Forelimb muscle (tissue), 1 donor: ENCODE measurements at regions not wholly inside any gene's neighbourhood (a gene's known extent, or its start where the extent isn't known, plus 50 kb on each side); places are given as distances from the start of the nearest gene placed in this dataset.
"Not testable (repeated sequence)": the region's sequence is repeated elsewhere in the genome, so short reads cannot be mapped to it uniquely, and the experiment has no call there.

Experiments used
- DNase-seq: peaks from one replicate; pipeline ENCODE4 v3.0.0-alpha.2; 2013; ENCODE audit warnings: low read depth

DNA sequence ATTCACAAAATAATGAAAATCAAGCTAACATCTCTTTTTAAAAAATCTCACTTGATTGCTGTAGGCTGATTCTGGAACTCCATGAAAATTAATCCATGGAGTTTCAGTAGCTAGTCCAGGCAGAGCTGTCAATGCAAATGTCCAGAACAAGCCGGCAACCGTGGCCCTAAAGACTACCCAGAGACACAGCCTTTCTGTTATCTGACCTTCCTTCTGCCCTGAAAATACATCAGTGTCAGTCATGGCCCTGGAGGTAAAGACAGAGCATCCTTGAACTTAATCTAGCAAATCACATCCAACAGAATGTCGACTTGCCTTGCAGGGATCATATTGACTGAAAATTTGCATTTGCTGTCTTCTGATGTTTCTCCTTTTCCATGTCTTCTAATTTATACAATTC lies 887.4 kb upstream of the B3GALT2 start:
- no peak for DNase-seq

DNA sequence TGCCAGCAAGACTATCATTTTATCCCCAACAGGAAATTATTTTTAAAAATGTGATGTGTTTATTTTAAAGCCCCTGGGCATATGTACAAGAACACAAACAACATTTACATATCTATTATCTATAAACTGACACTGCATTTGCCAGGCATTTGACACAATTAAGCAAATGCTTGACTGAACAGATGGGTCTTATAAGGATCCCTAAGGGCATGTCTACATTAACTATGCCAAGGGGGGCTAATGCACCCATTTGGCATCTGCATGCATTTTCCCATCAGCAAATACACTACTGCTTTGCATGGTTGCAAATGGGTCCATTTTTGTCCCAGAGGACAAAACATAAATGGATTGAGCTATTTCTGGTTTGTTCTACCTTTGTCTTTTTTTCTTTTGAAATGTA lies 884.8 kb upstream of the B3GALT2 start:
- no peak for DNase-seq

DNA sequence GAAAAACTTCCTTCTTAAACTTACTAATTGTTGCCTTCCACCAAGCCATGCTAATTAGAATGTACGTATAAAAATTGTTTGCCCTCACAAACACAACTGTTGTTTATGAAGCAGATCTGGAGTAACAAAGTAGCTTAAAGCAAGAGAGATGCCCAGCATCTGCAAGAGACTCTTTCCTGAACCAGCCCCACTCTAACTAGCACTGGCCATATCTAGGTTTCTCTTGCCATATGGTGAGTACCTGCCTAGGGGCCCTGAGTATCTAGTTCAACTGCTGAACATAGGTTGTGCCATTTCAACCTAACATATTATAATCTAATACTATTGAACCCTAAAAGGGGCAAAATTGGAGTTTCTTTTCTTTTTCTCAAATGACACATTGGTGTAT lies 883.4 kb upstream of the B3GALT2 start:
- no peak for DNase-seq

DNA sequence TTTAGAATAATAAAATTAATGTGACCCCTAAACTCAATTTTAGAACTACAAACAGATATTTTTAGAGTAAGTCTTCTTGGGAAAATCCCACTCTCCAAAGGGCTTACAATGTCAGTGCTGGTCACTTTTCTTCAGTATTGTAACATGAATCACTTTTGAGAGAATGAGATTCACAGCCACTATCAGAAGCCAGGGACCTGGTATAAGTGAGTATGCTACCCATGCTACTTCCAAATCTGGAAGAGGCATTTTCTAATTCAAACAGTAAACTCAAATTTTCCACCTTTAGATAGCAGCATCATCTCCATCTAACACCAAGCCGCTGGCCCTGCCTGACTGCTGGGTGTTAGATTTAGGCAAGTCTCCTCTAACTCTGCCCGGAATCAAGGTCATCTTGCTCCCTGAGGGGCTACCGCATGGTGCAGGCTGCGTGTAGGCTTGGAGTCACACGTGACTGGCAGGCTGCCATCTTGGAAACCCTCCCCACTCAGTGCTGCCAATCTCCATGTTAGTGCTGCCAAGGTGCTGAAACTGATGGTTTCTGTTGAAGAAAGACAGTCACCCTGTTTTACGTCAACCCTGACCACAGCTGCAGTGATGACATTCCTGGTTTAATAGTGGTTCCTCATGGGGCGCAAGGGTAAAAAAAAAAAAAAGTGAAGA lies 882.9 kb upstream of the B3GALT2 start:
- no peak for DNase-seq

DNA sequence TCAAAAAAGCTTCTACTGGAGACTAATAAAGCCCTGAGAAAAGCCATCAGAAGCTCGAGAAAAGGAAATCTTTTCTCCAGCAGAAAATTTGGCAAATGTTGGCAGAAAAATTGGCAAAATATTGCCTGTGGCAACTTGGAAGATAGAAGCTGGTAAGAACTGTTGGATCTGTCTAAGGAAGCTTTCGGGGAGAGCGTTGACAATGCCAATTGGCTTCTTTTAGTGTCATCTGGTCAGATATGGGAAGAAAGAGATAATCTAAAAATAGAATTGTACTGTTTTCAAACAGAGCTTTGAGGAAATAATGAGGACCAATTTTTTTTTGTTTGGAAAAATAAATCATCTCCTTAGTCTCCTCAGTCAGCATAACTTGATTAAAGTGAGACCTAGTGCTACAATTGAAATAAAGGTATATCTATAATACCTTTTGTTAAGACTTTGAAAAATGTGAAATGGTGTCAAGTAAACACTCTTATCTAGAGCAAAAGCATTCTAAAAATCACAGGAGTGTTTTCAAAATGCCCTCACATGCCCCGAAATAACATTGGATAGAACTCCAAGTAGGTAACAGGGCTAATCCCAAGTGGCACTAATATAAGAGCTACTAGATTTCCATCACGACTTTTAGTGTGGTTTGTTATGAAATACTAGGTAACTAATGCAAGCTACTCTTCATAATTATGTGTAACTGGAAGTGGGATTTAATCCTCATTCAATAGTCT lies 882.2 kb upstream of the B3GALT2 start:
- no peak for DNase-seq

DNA sequence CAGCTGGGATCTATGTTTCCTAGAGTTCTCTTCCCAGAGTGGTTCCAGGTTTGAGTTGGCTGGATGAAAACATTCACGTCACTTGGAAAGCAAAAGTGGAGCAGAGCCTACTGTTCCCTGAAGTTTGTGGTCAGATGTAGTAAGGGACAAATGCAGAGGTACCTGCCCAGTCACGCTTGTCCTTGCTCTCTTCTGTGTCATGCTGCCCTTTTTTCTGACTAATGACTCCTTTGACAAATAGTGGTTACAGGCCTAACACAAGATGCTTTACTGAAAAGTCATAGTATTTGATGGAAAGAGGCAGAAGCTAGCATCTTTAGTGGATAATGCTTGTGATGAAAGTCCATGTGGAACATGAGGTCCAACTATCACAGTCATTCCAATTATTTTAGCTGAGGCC lies 881.4 kb upstream of the B3GALT2 start:
- no peak for DNase-seq

DNA sequence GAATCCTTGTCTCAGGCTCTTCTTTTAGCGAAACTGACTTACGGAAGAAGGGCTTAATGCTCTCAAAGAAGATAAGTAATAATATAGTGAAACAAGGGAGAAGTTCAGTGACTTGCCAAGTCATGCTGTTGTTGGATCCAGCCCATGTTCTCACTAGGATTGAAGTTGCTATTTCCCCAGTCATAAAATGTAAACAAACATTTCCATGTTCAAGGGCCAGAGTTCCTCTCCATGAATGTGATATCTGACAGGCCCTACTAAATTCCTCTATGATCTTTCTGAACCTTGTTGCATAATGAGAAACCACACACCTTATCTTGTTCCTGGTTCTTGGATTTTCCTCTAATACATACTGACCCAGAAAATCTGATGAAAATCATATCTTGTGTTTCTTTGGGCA lies 876.5 kb upstream of the B3GALT2 start:
- DNase-seq = no peak

DNA sequence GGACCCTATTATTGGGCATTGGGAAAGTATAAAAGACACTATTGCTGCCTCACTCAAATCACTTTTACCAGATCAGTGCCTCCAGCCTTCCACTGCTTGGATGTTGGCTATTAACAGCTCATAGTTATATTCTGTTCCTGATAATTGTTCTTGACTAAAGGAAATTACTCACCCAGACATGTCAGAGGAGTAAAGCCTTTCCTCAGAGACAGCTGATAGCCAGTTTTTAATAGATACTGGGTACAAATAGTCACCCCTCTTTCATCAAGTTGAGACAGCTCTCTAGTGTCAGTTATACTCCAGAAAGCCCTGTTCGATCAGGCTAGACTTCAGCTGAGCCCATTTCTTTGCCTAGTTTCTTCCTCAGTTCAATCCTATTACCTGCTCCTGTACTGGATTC lies 876.1 kb upstream of the B3GALT2 start:
- no peak for DNase-seq

DNA sequence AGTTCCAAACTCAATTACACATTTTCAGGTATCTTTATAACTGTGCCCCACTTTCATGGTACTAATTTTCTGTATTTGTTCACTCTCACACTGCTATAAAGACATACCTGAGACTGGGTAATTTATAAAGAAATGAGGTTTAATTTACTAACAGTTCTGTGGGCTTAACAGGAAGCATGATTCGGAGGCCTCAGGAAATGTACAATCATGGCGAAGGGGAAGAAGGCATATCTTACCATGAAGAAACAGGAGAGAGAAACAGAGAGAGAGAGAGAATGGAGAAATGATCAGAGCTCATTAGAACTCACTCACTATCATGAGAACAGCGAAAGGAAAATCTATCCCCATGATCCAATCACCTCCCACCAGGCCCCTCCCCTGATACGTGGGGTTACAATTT lies 874.1 kb upstream of the B3GALT2 start:
- no peak for DNase-seq

DNA sequence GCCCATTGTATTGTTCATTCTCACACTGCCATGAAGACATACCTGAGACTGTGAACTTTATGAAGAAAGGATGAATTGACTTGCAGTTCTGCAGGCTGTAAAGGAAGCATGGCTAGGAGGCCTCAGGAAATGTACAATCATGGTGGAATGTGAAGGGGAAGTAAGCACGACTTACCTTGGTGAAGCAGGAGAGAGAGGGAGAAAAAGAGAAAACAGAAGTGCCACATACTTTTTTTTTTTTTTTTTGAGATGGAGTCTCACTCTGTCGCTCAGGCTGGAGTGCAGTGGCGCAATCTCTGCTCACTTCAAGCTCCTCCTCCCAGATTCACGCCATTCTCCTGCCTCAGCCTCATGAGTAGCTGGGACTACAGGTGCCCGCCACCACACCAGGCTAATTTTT lies 871.9 kb upstream of the B3GALT2 start:
- not testable (repeated sequence) for DNase-seq

DNA sequence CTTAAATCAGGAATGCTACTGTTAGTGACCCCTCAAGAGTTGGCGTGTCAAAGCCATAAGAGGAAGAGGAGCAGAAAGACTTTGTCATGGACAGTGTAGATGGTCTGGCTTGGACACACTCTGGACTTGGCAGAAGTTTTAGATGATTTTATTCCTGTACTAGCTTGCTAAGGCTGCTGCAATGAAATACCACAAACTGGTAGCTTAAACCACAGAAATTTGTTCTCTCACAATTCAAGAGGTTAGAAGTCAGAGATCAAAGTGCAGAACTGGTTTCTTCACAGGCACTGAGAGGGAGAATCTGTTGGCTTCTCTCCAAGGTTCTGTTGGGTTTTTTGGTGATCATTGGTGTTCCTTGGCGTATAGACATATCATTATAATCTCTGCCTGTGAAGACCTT lies 869.8 kb upstream of the B3GALT2 start:
- DNase-seq = no peak

DNA sequence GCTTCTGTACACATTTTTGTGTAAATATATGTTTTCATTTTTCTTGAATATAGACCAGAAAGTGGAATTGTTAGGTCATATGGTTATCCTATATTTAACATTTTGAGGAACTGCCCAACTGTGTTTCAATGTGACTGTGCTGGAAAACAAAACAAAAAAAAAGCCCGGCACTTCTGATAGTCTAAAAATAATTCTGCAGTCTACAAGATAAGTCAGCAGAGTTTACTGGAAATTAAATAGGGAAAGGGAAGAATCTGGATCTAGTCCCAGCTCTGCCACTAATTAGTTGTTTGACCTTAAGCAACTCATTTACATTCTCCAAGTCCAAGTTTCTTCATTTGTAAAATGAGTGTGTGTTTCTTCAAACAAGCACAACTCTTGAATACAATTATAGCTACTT lies 869.1 kb upstream of the B3GALT2 start:
- no peak for DNase-seq

DNA sequence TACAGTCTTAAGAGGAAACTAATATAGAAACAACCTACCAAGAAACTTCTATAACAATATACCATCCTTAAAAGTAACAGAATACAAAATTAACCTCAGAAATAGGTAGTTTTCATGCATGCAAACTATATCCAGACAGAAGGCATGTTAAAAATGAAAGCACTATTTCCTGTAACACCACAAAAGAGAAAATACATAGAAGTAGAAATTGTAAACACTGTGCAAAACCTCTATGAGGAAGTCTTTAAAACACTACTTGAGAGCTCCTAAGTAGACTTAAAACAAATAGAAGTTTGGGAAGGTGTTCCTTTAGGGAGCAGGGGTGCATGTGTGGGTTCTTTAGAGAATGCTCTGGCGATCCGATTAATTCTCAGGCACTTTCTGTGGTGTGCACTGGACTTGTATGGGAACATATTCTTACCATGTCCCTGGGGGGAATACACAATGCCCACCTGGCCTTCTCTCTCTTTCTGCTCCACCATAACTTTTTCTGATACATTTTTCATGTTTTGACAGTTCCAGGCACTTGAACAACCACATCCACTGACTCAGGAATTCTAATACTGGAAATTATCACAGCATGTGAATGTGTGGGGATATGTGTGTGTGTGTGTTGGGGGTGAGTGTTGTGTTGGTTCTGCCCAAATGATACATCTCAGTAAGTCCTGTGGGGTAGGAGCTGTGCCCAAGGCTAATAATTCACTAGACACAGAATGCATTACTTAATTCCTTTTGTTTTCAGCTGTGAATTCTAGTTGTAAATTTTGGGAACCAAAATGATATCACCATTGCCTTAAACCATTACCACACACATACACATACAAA lies 866.3 kb upstream of the B3GALT2 start:
- DNase-seq = no peak

DNA sequence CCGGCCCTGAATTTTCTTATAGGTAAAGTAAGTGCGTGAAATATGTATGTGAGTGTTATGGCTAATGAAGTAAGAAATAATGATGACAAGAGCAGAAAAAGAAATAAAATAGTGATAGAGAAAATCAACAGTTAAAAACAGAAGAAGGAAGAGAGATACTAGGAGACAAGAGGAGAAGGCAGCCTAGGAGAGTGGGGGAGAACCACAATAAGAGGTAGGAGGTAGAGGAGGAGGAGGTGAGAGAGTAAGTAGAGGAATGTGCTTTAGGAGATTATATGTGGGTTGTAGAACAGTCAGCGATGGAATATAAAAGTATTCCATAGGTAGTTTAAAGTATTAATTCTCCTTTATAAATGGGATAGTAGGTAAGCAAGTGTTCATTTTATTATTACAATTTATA lies 861.5 kb upstream of the B3GALT2 start:
- no peak for DNase-seq

DNA sequence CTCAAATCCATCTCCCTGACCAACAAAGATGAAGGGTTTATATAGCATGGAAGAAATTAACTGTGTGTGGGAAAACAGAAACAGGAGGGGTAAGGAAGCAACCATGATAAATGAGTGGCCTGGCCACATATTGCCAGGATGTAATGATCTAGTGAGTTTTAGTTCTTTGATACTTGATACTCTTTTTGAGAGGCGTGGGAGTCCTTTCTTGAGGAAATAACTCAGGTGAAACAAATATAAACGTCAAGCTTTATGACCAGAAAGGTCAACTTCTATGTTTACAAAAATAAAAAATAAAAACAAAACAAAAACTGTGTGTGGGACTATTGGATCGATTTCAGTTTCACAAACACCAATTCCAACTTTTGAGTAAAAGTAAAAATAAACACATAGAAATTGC lies 860.8 kb upstream of the B3GALT2 start:
- DNase-seq = no peak

DNA sequence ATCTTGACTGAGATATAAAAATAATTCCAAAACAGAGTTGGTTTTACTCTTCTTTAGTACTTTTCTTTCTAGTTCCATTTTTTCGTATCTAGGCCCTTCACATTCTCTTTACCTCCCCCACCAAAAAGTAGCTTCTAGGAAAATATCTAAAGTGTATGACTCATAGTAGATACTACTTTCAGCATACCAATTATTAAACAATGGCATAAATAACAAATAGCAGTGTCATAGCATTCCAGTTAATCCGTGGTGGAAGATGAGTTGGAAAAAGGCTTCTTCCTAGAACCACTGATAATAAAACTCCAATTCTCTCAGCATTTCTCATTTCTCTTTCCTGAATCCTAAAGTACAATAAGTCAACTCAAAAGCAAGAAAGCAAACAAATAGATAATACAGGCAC lies 859.0 kb upstream of the B3GALT2 start:
- no peak for DNase-seq

DNA sequence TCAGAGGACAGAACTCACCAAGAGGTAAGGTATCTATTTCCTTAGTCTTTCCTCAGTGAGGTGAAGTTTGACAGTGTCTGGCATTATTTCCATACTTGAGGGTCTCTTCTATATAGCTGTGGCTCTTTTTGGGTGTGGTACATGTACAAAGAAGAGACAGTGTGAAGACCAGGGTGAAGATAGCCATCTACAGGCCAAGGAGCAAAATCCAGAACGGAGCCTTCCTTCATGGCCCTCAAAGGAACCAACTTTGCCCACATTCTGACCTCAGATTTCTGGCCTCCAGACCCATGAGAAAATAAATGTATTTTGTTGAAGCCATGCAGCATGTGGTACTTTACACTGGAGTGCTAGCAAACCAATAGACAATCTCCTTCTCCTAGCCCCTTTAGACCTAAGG lies 858.5 kb upstream of the B3GALT2 start:
- DNase-seq = no peak

DNA sequence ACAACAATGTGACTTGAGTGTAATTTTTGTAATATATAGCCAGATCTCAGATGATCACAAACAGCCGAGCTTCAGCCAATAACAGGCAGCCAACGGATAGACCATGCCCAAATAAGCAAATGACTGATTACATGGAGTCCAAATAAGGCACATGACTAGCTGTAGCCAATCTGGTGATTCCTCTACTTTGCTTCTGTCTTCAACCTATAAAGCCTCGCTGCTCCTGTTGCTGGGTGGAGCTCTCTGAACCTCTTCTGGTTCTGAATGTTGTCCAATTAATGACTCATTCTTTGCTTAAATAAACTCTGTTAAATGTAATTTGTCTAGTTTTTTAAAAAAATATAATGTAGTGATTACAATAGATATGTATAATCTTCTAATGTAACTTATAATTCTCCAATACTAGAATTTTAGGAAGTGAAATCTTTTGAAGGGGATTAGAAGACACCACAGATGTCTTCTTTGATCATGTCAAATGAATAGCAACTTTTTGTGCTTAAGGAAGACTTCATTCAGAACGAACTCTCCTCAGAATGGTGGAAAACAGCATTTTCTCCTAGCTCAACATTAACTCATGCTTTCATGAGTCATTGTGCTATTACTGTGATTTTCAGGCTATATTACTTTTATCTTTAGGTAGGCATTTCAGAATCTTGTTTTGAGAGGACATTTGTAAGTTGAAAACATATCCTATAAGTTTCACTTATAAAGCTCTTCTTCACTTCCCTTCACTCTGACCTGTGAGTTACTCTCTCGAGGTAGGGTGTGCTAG lies 857.8 kb upstream of the B3GALT2 start:
- DNase-seq = no peak

DNA sequence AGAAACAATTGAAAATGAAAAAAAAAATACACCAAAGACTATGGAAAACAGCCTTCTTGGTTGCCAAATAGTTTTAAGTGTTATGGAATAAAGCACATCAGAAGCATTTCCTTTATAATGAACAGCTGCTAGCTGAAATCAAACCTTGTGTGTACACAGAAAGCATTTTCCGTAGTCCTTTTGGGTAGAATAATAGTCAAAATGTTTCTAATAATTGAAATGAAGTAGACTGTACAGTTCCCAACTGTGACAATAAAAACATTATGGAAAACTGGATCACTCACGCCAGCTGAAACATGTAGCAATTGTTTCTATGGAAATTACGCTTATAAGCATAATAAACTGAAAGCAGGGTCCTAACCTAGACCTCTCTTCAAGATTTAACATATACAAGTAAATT lies 856.3 kb upstream of the B3GALT2 start:
- peak; percentile 47 for DNase-seq

DNA sequence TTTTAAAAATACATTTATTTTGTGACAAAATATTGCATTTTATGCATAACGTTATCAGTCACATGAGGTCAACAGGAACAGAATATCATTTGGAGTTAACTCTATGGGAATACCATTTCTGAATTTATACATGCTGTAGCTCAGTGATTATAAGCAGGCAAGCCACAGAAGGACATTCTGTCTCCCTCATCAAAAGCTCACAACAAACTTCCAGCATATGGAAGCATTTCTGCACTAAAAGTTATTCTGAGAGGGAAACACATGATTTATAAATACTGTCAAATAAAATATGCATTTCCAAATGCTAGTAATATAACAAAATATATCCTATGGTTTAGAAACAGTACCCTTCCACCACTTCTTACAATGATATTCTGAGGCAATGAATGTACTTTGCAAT lies 854.1 kb upstream of the B3GALT2 start:
- DNase-seq = no peak

DNA sequence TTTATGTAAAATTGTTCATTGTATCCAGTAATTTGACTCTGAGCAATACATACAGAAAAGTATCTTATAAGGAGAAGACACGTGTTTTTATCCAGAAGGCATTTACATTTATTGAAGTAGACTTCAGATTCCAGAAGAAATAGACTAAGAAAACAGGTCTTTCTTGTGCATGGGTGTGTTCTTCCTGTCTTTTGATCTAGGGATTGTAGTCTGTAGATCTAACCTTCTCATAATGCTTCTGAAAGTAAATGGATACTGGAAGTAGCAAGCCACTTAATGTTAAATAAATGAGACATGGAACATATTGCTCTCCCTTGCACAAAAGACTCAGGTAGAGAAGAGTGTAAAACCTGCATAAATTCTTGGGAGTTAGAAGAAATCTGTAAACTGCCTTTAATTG lies 853.2 kb upstream of the B3GALT2 start:
- no peak for DNase-seq

DNA sequence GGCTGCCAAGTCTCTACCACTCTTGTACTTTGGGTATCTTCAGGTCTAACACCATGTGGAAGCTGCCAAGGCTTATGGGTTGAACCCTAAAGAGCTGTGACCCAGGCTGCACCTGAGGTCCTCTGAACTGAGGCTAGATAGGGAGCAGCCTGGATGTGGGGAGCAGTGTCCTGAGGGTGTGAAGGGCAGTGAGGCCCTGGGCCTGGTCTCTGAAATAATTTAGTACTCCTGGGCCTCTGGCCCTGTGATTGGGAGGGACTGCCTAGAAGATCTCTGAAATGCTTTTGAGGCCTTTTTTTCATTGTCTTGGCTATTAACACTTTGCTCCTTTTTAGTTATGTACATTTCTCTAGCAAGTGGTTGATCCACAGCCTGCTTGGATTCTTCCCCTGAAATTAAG lies 847.2 kb upstream of the B3GALT2 start:
- DNase-seq = no peak
